A549 (cell line): ENCODE measurements at regions not wholly inside any gene's neighbourhood (a gene's known extent, or its start where the extent isn't known, plus 50 kb on each side); places are given as distances from the start of the nearest gene placed in this dataset.

Source experiments
- KDM5A ChIP-seq: fragments of 200-600 bp; sonication (generic); IDR thresholded peaks from 2 replicates; pipeline ENCODE4 v1.6.1; 2016; ENCODE audit warnings: antibody characterized with exemption, mild to moderate bottlenecking
- MAFK ChIP-seq: fragments of 450-650 bp; IDR thresholded peaks from 2 replicates; pipeline ENCODE4 v1.6.1; 2014; ENCODE audit not compliant: partially characterized antibody
- MYC ChIP-seq: IDR thresholded peaks from 2 replicates; pipeline ENCODE4 v1.6.1; 2012; ENCODE audit warnings: mild to moderate bottlenecking, inconsistent platforms, low read length, improper control_type of control experiment, borderline replicate concordance
- POLR2A ChIP-seq: IDR thresholded peaks from 2 replicates; pipeline ENCODE4 v1.6.1; 2012; ENCODE audit warnings: mild to moderate bottlenecking, low read length
- POLR2AphosphoS2 ChIP-seq: conservative IDR thresholded peaks from 2 replicates; pipeline ENCODE4 v1.6.1; 2012; ENCODE audit warnings: low read length, improper control_type of control experiment, inconsistent platforms
- RAD21 ChIP-seq, 2 experiments: fragments of >200 bp in 1 of 2; sonication (Bioruptor Twin) in 1 of 2; formaldehyde crosslinking in 1 of 2; IDR thresholded peaks in 1 of 2; conservative IDR thresholded peaks in 1 of 2; 2 replicates in 1 of 2; 3 replicates in 1 of 2; pipeline ENCODE4 v1.6.1; 2012 to 2018; ENCODE audit warnings: inconsistent platforms in 1 of 2
- REST ChIP-seq: fragments of 200-600 bp; sonication (generic); IDR thresholded peaks from 2 replicates; pipeline ENCODE4 v1.6.1; 2016; ENCODE audit warnings: antibody characterized with exemption, mild to moderate bottlenecking, moderate library complexity
- RFX5 ChIP-seq: fragments of 450-650 bp; IDR thresholded peaks from 2 replicates; pipeline ENCODE4 v1.7.1; 2014; ENCODE audit warnings: antibody characterized with exemption, mild to moderate bottlenecking, moderate library complexity
- ZSCAN20 ChIP-seq: fragments of 250-450 bp; sonication (Bioruptor Pico); IDR thresholded peaks from 2 replicates; pipeline ENCODE4 v1.8.0; 2022; ENCODE audit warnings: mild to moderate bottlenecking, moderate library complexity
- TF ChIP-seq, protein P1 (sequence below): fragments of >200 bp; sonication (Bioruptor Twin); formaldehyde crosslinking; IDR thresholded peaks from 3 replicates; pipeline ENCODE4 v1.5.1; 2016
- TF ChIP-seq, protein P2 (sequence below): IDR thresholded peaks from 2 replicates; pipeline ENCODE4 v1.6.1; 2012; ENCODE audit warnings: low read depth, borderline replicate concordance
- TF ChIP-seq, protein P3 (sequence below): IDR thresholded peaks from 2 replicates; pipeline ENCODE4 v1.6.1; 2012

GRCh38 chr6:99689916-99690685, 83.5 kb downstream of the PRDM13 start:
- TF ChIP-seq, protein P1, sequence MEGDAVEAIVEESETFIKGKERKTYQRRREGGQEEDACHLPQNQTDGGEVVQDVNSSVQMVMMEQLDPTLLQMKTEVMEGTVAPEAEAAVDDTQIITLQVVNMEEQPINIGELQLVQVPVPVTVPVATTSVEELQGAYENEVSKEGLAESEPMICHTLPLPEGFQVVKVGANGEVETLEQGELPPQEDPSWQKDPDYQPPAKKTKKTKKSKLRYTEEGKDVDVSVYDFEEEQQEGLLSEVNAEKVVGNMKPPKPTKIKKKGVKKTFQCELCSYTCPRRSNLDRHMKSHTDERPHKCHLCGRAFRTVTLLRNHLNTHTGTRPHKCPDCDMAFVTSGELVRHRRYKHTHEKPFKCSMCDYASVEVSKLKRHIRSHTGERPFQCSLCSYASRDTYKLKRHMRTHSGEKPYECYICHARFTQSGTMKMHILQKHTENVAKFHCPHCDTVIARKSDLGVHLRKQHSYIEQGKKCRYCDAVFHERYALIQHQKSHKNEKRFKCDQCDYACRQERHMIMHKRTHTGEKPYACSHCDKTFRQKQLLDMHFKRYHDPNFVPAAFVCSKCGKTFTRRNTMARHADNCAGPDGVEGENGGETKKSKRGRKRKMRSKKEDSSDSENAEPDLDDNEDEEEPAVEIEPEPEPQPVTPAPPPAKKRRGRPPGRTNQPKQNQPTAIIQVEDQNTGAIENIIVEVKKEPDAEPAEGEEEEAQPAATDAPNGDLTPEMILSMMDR, result no peak
- TF ChIP-seq ZSCAN20 (CRISPR knock-in tag) (no peak), POLR2A (no peak), RAD21 (conservative IDR thresholded peaks at IDR 0.05 in 1 of 2, IDR thresholded peaks at IDR 0.05 in 1 of 2) (no peak), MAFK (no peak), REST (no peak), RFX5 (no peak), POLR2AphosphoS2 (no peak), MYC (no peak), KDM5A (no peak)
- TF ChIP-seq, protein P2, sequence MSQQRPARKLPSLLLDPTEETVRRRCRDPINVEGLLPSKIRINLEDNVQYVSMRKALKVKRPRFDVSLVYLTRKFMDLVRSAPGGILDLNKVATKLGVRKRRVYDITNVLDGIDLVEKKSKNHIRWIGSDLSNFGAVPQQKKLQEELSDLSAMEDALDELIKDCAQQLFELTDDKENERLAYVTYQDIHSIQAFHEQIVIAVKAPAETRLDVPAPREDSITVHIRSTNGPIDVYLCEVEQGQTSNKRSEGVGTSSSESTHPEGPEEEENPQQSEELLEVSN, result no peak
- TF ChIP-seq, protein P3, sequence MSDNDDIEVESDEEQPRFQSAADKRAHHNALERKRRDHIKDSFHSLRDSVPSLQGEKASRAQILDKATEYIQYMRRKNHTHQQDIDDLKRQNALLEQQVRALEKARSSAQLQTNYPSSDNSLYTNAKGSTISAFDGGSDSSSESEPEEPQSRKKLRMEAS, result no peak
